Transverse colon (tissue), 4 donors: ENCODE measurements at regions not wholly inside any gene's neighbourhood (a gene's known extent, or its start where the extent isn't known, plus 50 kb on each side); places are given as distances from the start of the nearest gene placed in this dataset.

Experiments used
- DNase-seq: peaks from one replicate; pipeline ENCODE4 v3.0.0-alpha.2; 2019
- H3K27ac ChIP-seq, 4 donors: fragments of 200-600 bp; sonication (generic); 2 replicates each; pipeline ENCODE4 v1.5.1; 2016 to 2018; ENCODE audit warnings: inconsistent platforms in 4 of 4
- H3K27me3 ChIP-seq: fragments of 200-600 bp; sonication (generic); 2 replicates; pipeline ENCODE4 v1.5.1; 2017; ENCODE audit warnings: inconsistent platforms
- H3K36me3 ChIP-seq, 4 donors: fragments of 200-600 bp; sonication (generic); 2 replicates each; pipeline ENCODE4 v1.5.1; 2017 to 2019; ENCODE audit warnings: inconsistent platforms in 4 of 4
- H3K4me1 ChIP-seq, 4 donors: fragments of 200-600 bp; sonication (generic); 2 replicates each; pipeline ENCODE4 v1.5.1; 2017 to 2020; ENCODE audit warnings: inconsistent platforms in 4 of 4
- H3K4me3 ChIP-seq, 4 donors: fragments of 200-600 bp; sonication (generic); 1 replicate in 1 of 4; 2 replicates in 3 of 4; pipeline versions ENCODE4 v1.5.1 to v1.6.1; 2017 to 2019; ENCODE audit warnings: inconsistent platforms in 4 of 4
- H3K9me3 ChIP-seq, 2 donors: fragments of 200-600 bp; sonication (generic); 2 replicates each; pipeline ENCODE4 v1.5.1; 2017 to 2019; ENCODE audit warnings: inconsistent platforms in 2 of 2
- CTCF ChIP-seq, 5 experiments: fragments of 200-600 bp in 3 of 5; fragments of 450-650 bp in 2 of 5; sonication (generic) in 3 of 5; IDR thresholded peaks; 1 replicate in 2 of 5; 2 replicates in 3 of 5; pipeline ENCODE4 v1.5.1; 2016 to 2017; ENCODE audit warnings: antibody characterized with exemption in 5 of 5, inconsistent platforms in 3 of 5, mild to moderate bottlenecking in 2 of 5, moderate library complexity in 1 of 5
- EP300 ChIP-seq: sonication (generic); formaldehyde crosslinking; IDR thresholded peaks from one replicate; pipeline ENCODE4 v1.6.1; 2017; ENCODE audit warnings: antibody characterized with exemption, low read depth
- POLR2A ChIP-seq: fragments of 450-650 bp; IDR thresholded peaks from one replicate; pipeline ENCODE4 v1.6.1; 2016; ENCODE audit warnings: antibody characterized with exemption, mild to moderate bottlenecking, moderate library complexity
- POLR2AphosphoS5 ChIP-seq, 3 donors: sonication (generic); formaldehyde crosslinking; IDR thresholded peaks; one replicate each; pipeline ENCODE4 v1.6.1; 2016; ENCODE audit warnings: antibody characterized with exemption in 3 of 3
- whole genome bisulfite sequencing, 2 donors: methylation state at CpG; one replicate each; pipeline ENCODE4 v1.1.5; 2018; ENCODE audit warnings: low coverage in 1 of 2; 5-methylcytosine and 5-hydroxymethylcytosine counted together
- in situ Hi-C, 4 donors: fragments of 200-750 bp; cut with MboI; loops; one replicate each; pipeline versions ENCODE4 v1.15.0 to v1.15.1; 2017; ENCODE audit warnings: low sequenced_read_pairs in 3 of 4, low pct_ligation_motif_present in 1 of 4, low pct_unique_long_range_greater_than_20kb in 1 of 4
- intact Hi-C: fragments of 100-400 bp; cut with DNase I; formaldehyde crosslinking; loops from one replicate; pipeline ENCODE4 v1.15.1; 2023; ENCODE audit warnings: low total_unique reads

DNA sequence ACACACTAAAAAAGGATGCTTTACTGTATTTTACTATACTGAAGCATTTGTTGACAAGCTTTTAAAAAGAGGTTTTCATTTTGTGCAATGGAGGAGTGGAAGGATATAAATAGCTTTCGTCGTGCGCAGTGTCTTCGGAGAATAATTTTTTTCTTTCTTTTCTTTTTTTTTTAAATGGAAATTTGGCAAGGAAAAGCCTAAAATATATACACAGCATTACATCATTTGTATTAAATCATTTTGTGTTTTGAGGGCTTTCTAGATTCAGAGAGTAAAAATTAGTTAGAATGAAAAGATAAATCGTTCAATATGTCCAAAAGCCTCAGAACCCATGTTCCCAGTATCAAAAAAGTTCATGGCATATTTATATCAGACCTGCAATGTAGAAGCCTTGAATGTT is 150.2 kb upstream of the FERD3L start:
- in situ Hi-C loops = no loop called here
- no peak overlapping the region for H3K27ac ChIP-seq
- H3K4me1 ChIP-seq = no peaks in the 10 kb centered on the region
- 37 to 61% methylated on average over 5 of the region's 5 CpGs for WGBS, 2 donors
- H3K27me3 ChIP-seq = no peaks in the 10 kb centered on the region
- H3K4me3 ChIP-seq = no peak overlapping the region
- no peaks in the 10 kb centered on the region for H3K9me3 ChIP-seq
- intact Hi-C loops = no loop called here
- TF ChIP-seq POLR2AphosphoS5 (IDR thresholded peaks at IDR 0.05) = no peak
- no peak for TF ChIP-seq POLR2A
- no peak for TF ChIP-seq EP300
- TF ChIP-seq CTCF (IDR thresholded peaks at IDR 0.05) = no peak
- no peaks in the 10 kb centered on the region for H3K36me3 ChIP-seq
- no peak for DNase-seq

GRCh38 chr7:19294619-19295018 is 149.4 kb upstream of the FERD3L start:
- Histone ChIP-seq H3K4me3 (no peak overlapping the region), H3K4me1 (no peaks in the 10 kb centered on the region), H3K27ac (no peak overlapping the region), H3K9me3 (no peaks in the 10 kb centered on the region), H3K27me3 (no peaks in the 10 kb centered on the region), H3K36me3 (no peaks in the 10 kb centered on the region)
- intact Hi-C loops = no loop called here
- in situ Hi-C loops = no loop called here
- no peak for DNase-seq
- TF ChIP-seq CTCF (IDR thresholded peaks at IDR 0.05) (no peak), POLR2AphosphoS5 (IDR thresholded peaks at IDR 0.05) (no peak), EP300 (no peak), POLR2A (no peak)
- WGBS, 2 donors = 74 to 78% methylated on average over 5 of the region's 5 CpGs

DNA sequence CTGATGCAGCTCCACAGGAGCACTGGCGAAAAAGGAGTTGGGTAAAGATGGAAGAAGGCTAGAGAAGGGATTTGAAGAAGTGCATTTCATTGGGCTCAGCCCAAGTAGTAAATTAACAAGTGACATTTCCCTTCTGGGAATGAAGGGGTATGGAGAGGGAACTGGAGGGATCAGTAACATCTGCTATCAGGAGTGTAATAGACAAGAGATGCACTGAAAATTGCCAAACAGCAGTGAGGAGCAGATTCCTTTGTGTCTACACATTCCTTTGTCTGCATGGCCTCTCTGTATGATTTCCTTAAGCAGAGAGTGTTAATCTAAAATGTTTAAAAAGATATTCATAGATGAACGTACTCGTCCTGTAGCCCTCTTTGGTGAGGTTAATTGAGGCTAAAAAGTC is 148.2 kb upstream of the FERD3L start:
- intact Hi-C loops (no loop called here), in situ Hi-C loops (no loop called here)
- no peaks in the 10 kb centered on the region for H3K27me3 ChIP-seq
- H3K36me3 ChIP-seq = no peaks in the 10 kb centered on the region
- no peak for TF ChIP-seq POLR2A
- TF ChIP-seq CTCF (IDR thresholded peaks at IDR 0.05) = no peak
- no peak for DNase-seq
- H3K4me3 ChIP-seq = no peak overlapping the region
- WGBS, 2 donors = 43 to 70% methylated on average over 3 of the region's 3 CpGs
- H3K9me3 ChIP-seq = no peaks in the 10 kb centered on the region
- H3K27ac ChIP-seq = no peak overlapping the region
- no peaks in the 10 kb centered on the region for H3K4me1 ChIP-seq

- TF ChIP-seq POLR2A (no peak), CTCF (IDR thresholded peaks at IDR 0.05) (no peak), EP300 (no peak), POLR2AphosphoS5 (IDR thresholded peaks at IDR 0.05) (no peak)
- no peaks in the 10 kb centered on the region for H3K9me3 ChIP-seq
- intact Hi-C loops (no loop called here), in situ Hi-C loops (no loop called here)
- no peak for DNase-seq
- H3K27ac ChIP-seq = no peak overlapping the region
- H3K4me1 ChIP-seq = no peaks in the 10 kb centered on the region
- no peak overlapping the region for H3K4me3 ChIP-seq
- no peaks in the 10 kb centered on the region for H3K36me3 ChIP-seq
- no peaks in the 10 kb centered on the region for H3K27me3 ChIP-seq
Observed at GRCh38 chr7:19290968-19291367, 145.7 kb upstream of the FERD3L start.
